HG03442 (cell line): ENCODE measurements at regions not wholly inside any gene's neighbourhood (a gene's known extent, or its start where the extent isn't known, plus 50 kb on each side); places are given as distances from the start of the nearest gene placed in this dataset.

Source experiments
- ATAC-seq: cut with Tn5 transposase; IDR thresholded peaks from one replicate; pipeline ENCODE4 v1.9.1; 2021; ENCODE audit warnings: mild to moderate bottlenecking, moderate library complexity; ENCODE audit not compliant: unreplicated experiment

DNA sequence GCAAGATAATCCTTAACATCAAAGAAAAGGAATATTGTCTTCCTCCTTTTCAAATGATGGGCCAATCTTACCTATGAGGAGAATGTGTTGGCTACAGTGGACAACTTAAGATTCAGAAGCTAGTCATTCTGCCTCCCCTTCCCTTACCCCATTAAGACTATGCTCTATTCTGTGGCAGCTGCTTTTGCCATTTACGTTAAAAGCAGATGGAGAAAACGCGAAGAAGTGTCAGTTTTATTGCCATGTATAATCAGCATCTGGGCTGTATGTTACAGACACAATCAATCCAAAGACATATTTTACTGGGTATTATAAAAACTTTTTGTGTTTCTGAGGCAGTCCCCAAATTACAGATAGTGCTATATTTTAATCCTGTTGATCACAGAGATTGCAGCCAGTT, 196.1 kb upstream of the PACRGL start:
- no peak for ATAC-seq

DNA sequence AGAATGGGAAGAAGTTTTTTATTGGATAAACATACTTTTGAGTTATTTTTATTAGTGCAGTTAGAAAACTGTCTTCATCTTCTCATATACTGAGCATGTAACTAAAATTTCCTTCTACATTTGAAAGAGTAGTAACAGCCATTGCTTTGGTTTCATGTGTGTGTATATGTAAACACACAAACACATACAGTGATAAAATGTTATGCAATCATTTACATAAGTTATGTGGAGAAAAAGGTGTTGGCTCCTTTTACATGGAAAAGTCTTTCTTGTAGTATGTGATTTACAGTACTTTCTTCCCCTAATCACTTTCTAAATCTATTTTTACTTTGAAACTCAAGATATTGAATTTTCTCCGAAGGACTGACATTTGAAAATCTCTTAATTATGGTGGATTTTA, 194.3 kb upstream of the PACRGL start:
- no peak for ATAC-seq

DNA sequence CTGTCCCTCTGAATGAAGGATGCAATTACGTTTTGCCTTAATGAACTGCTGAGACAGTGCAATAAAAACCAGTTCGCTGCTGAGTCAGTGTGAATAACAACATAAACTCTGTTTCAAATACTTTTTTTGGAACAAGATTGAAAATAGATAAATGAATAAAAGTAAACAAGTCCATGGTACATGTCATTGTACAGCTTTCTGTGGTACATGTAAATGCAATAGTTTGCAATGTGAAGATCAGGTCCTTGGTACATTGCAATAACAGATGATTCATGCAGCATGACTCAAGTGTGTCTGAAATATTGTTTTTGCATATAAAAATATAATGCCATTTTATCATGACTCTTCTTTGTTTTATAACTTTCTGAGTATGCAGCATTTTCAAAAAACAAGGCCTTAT, 193.4 kb upstream of the PACRGL start:
- ATAC-seq: no peak

DNA sequence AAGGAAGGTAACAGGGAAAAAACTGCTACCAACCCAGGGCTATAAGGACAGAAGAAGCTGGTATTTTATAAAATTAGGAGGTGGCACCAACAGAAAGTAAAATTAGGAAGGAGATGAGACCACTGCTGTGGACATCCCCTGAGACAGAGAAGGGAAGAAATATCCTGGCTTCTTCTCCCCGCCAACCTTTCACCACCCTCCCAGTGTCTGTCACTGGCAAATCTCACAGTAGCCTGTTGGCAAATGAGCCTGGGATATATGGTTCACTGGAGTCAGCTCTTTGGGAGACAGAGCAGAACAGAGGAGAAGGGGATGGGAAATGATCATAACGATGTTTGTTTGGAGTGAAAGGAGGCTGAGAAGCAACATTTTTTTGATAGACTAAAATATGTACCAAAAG, 190.9 kb upstream of the PACRGL start:
- no peak for ATAC-seq

DNA sequence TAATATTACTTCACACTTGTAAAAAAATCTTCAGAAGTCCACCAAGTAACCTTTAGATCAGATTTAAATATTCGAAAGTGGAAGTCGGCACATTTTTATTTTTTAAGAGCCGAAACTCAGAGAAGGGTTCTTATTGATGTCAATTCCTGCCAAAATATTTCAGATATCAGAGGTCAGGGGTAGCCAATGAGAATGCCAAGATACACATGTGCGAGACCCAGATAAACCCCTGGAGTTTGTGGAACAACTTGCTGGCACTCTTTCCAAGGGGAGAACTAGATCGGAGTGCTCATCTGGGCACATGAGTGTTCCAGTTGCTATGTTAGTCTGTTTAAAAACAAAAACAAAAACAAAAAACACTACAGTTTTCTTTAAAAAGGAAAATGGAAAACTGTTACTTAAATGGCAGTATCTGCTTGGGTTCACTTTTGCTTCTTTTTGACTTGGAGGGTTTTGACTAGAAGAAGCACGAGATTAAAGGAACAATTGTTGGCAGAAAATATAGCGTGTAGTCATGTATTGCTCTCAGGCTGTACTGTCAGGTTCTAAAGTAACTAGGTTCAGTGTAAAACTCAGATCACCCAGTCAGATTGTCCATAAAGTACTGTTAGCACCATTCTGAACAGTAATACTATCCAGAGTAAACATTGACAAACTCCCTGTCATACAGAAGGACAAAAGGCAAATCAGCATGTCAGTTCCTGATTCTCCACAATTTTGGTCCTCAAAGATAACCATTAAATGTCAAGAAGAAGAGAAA, 188.0 kb upstream of the PACRGL start:
- no peak for ATAC-seq

DNA sequence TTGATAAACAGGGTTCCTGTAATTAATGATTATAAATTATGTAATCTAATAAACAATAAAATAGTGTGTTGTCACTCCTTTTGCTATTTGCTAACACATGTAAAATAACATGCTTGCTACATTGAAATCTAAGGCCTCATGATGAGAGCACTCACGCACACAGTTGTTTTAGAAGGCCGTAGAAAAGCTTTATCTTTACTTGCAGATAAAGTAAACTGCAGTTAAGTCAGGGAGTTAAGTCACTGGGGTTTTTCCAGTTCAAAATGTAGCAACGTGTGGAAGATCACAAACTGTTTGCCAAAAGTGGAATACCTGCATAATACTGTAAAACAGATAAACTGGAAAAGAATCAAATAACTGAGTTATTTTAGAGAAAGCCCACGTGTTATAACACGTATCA, 187.3 kb upstream of the PACRGL start:
- no peak for ATAC-seq

DNA sequence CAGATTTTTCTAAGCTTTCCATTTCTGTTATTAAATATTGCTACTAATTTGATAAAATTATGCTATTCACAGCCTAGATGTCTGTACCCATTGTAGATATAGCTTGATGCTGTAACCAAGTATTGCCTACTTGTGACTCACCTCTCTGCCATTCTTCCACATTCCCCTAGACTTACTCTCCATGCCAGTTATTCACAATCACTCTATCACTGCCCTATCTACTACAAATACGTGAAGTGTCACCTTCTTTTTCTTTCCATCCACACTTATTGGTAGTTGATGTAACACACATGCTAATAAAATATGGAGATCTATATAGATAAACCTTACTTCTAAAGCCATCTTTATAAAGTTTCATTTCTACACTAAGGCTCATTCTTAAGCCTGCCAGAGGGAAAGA, 179.4 kb upstream of the PACRGL start:
- ATAC-seq: no peak

DNA sequence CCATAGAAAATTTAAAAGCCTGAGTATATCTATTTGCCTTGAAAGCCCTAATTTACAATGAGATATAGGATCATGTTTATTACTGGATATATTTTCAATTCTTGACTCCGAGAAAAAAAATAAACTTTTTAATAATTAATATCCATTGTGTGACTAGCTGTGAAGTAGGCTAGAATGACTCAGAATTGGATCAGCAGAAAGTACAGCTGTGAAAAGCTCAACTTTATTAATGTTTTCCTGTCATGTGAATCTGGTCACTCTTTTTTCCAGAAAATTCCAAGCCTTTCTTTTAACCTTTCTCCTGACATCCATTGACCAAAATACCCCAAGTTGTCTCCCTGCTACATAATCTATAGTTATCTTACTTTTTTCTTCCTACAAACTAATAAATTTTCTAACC, 171.8 kb upstream of the PACRGL start:
- ATAC-seq: no peak

DNA sequence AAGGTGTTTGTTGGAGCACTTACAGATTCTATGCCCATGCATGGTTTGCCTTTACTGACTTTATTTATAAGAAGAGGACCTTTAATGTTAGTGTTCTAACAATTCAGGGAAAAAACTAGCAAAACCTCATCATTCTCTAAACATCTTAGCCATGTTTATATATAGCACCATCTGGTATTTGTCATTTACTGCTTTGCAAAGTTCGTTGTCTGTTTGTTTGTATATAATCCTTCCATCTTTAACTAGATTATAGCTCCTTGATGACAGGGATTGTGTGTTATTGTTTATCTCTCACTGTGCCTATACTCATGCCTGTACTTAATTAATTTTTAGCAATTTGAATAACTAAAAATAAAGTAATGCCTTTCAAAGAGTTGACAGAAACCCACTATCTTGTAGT, 170.6 kb upstream of the PACRGL start:
- no peak for ATAC-seq

DNA sequence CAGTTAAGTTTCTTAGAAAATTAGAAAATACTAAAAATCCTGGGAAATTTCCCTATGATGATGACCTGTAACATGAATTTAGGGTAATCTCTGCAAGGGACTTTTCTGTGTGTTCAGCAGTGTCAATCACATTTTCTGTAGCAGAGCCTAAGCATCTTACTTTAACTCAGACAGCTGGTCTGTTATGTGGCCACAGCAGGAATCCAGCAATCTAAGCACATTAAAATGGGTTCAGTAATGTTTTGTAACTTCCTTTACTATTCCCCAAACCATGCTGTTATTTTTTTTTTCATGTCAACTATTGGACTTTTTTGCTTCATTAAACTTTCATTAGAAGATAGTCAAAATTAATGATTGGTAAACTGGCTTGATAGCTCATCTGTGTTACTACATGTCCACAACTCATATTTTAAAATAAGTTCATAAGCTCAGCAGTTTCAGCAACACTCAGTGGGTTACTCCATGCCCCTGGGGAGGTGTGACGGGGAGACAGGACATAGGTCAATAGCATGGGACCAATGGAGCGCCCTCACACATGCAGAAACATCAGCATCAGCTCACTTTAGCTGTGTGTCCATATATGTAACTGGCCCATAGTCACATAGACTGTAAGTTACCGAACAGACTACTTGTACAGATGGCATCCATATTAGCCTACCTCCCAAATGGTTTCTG, 168.0 kb upstream of the PACRGL start:
- no peak for ATAC-seq

DNA sequence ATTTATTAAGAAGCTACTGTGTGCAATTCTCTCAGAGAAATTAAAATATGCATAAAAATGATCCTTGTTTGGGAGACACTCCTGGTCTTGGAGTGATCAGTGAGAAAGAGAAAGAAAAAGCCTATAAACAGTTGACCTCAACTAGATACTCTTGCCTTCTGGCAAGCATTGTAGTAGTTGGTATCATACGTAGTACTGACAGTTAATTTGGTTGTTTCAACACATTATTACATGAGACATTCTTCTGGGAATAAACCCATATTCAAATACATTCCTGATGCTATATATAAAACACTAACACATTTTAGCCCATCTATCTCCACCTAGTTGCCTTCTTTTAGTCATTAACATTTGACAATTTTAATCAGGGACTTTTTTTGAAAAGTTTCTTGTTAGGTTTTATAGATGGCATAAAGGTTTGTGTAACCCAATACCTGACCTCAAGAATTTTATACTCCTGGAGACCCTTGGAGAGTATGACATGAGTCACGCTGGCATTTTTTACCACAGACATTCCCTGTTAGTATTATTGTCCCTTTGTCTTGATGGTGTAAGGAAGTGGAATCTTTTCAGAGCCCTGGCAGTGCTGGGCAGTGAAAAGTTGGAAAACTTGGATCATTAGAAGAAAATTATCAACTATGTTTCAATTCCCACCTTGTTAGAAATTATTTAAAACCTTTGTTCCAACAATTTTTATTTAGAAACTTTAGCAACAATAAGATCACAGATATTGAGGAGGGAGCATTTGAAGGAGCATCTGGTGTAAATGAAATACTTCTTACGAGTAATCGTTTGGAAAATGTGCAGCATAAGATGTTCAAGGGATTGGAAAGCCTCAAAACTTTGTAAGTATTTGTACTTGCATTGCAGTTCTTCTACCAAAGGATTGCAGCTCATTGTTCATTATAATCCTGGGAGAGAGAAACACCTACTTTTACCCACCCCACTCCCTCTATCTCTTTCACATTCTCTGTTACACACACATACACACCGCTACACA, 167.1 kb upstream of the PACRGL start:
- ATAC-seq: no peak

DNA sequence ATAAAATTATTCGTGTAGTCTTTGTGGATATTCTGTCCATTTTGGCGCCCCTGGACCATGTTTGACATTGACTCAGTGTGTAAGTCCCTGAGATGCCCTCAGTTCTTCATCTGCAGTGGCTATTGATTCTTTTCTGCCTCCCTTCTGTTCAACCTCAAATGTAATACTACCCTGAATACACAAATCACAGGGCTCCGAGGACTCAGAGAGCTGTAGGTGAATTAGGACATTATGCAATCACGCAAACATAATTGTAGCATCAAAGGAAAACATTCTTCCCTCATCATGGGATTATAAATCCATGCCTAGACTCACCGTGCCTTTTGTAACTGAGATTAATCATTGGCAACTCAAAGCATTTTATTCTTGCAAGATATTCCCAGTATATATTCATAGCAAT, 161.4 kb upstream of the PACRGL start:
- no peak for ATAC-seq

DNA sequence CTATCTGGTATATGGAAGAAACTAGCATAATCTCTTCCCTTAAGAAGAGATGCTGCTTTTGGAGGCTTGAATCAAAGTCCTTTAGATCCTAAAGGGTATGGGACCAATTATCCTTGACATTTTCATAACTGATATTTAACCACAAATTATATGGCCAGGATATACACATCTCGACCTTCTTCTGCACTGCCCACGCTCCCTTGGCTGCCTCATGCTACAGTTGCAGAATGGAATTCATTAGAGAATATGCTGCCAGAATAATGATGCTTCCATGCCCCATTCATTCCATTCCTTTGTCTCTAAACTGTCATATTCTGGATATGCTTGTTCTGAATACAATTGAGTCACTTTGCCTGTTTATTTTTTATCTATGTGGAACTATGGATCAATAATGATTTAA, 157.1 kb upstream of the PACRGL start:
- no peak for ATAC-seq

DNA sequence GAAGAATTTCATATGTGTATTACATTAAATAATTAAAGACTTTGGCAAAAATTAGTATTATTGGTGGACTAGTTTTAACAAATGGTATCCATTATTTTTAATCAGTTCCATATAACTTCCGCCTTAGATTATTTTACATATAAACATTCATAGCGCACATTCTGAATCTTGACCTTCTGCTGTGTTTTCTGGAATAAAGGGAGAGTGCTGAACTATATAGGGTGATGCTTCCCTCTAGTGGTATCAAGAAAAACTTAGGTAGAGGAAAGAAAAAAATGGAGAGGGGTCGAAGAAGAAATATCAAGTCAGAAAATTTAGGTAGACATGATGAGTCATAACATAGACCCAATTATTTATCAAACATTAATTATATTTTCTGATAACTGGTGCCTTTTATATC, 155.6 kb upstream of the PACRGL start:
- ATAC-seq: peak; percentile 57

DNA sequence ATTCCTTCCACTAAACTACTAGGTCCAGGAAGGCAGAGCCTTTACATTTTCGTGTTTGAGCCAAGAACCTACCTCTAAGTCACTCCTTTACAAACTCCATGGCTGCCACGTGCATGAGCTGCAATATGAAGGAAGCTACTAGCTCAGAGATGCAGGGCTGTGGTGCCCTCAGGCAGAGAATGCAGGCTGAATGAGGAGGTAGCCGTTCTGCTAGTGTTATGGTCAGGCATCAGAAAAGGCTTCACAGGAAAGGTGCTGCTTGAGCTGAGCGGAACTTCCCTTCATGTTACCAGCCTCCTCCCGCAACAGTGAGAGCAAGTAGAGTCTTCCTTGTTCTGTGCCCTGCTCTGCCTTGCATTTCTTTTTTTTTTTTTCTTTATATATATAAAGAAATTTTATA, 148.3 kb upstream of the PACRGL start:
- ATAC-seq: no peak

DNA sequence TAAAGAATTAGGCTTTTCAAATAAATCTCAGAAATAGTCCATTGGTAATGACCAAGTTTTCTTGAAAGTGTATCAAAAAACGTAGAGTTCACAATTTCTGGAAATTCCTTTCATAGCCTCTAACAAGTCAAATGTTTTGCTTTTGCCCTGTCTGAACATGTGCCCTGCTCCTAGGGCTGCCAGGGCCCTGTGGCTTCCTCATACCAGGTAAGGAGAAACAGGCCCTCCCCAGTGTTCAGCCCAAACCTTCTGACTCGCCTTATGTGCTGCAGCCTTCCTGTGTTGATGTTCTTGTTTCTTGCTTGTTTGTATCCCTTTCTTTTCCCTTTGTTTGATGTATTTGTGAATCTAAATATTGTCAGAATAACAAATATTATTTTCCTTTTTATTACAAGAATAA, 146.1 kb upstream of the PACRGL start:
- no peak for ATAC-seq

DNA sequence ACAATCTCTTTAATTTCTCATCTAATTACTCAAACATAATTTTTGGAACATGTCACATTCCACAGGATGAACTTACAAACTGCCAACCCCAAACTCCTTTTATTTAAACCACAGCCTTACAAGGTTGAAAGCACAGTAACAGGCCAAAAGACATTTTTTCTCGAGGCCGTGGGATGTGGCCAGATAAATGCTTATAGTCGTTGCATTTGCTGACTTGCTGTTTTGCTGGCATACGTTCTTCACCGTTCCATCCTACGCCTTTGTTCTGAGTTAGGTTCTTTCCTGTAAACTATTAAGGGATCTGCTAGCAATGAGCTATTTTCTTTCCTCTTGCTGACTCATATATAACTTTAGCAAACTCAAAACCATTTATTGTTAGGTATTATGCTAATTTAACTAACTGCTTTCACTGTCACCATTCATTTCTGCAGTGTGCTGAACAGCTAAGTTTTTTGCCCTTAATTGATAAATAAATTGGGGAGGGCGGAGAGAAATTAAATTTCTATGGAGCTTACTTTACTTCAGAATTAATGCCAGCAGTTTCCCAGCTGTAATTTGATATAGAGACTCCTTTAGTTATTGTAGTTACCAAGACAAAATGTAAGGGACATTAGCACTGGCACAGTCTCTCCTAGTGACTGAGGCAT, 135.1 kb upstream of the PACRGL start:
- ATAC-seq: no peak

DNA sequence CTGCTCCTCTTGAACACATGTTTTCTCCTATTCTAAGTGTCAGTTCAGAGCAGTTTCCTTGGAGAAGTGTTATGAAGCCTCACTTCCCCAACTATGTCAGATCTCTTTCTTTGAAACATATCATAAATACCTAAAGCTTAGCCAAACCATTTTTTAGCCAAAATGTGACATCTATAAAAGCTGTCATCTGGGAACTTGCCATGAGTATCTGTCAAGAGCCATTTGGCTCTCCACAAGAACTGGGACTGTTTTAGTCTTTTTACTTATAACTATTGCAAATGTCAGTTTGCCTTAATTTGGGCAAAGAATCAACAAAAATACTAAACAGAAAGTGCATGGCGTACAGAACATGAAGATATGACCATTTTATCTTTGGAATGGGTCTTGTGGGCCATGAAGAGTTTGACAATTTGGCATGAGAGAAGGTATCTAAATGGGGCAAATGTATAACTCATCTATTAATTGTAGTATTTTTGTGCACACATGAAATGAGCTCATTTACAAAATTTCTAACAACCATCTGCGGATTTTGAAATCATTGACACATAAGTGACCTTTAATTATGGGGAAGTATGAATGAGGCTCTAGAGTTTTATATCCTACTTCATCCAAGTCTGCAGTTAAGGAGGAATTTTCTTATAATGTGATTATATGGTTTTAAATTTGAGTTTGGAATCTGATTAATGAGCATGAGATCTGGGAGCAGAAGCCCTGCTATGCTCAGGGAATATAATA, 129.1 kb upstream of the PACRGL start:
- no peak for ATAC-seq

DNA sequence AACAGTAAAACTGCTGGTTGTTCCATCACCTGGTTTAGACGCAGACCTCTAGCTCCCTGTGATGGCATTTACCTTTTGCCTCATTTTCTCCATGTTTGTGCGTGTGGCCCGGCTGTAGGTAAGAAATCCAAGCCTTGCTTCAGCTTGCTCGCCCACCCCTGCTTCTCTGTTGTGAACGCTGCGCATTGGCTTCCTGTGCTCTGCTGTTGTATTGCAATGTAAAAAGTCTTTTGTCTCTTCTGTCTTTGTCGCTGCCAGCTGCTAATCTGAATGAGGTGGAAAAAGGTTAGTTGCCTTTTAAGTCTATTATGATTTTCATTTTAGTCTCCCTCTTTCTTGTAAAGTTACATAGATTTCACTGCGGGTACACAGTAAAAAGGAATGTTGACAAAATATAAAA, 127.3 kb upstream of the PACRGL start:
- ATAC-seq: no peak

DNA sequence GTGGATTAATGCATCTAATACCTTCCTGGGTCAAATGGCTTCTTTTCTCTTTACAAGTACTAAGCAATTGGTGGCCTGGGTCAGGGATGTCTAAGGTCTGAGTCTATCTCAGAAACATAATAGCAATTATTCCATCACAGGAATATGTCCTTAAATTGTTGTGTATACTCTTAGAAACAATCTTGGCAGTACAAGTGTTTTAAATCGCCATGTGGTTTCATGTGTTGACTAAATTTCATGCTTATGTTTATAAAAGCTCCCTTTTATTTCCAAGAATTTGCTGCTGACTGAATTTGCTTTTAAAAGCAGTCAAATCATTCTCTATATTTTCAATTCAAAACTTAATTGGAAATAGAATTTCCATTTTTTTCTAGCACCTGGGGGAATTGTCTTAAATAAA, 125.3 kb upstream of the PACRGL start:
- no peak for ATAC-seq
